Sciatic nerve (tissue), 2 donors: ENCODE measurements at regions not wholly inside any gene's neighbourhood (a gene's known extent, or its start where the extent isn't known, plus 50 kb on each side); places are given as distances from the start of the nearest gene placed in this dataset.

Source experiments
- ATAC-seq: fragments of 200-7000 bp; cut with Tn5 transposase; one replicate; pipeline ENCODE4 v1.9.1; 2020; ENCODE audit warnings: mild to moderate bottlenecking, moderate library complexity
- DNase-seq: peaks from one replicate; pipeline ENCODE4 v3.0.0-alpha.2; 2020; ENCODE audit warnings: low spot score
- intact Hi-C: fragments of 100-400 bp; cut with DNase I; formaldehyde crosslinking; loops from one replicate; pipeline ENCODE4 v1.14.2; 2022
- donor health status: DM: no; HTN: no; CAD: no.
- donor health status: DM: no; HTN: no; CAD: no.

GRCh38 chr12:42704340-42704739 is 114.8 kb upstream of the PRICKLE1 start:
- intact Hi-C loops = no loop called here

GRCh38 chr12:42701084-42701483 is 111.5 kb upstream of the PRICKLE1 start:
- ATAC-seq (no peak), DNase-seq (no peak)
- intact Hi-C loops = no loop called here

More at GRCh38 chr12:42704340-42704739, 114.8 kb upstream of the PRICKLE1 start:
- ATAC-seq (no peak), DNase-seq (no peak)

- intact Hi-C loops = no loop called here
- DNase-seq (no peak), ATAC-seq (peak; percentile 79)
These were observed 108.7 kb upstream of the PRICKLE1 start for GRCh38 chr12:42698213-42698612.

- intact Hi-C loops = no loop called here
- DNase-seq = peak; percentile 90
- ATAC-seq = peak; percentile 86
These were observed 107.0 kb upstream of the PRICKLE1 start for GRCh38 chr12:42696406-42697149.

GRCh38 chr12:42695490-42695995 is 106.0 kb upstream of the PRICKLE1 start:
- ATAC-seq (no peak), DNase-seq (no peak)
- intact Hi-C loops = no loop called here

- ATAC-seq = no peak
- intact Hi-C loops = no loop called here
- DNase-seq = no peak
These were observed 103.2 kb upstream of the PRICKLE1 start for GRCh38 chr12:42692749-42693148.

- peak; percentile 35 for ATAC-seq
- no peak for DNase-seq
- intact Hi-C loops = no loop called here
These were observed 102.5 kb upstream of the PRICKLE1 start for GRCh38 chr12:42691991-42692557.

GRCh38 chr12:42690264-42690663 is 100.7 kb upstream of the PRICKLE1 start:
- DNase-seq (no peak), ATAC-seq (no peak)
- intact Hi-C loops = no loop called here

GRCh38 chr12:42689699-42690098 is 100.2 kb upstream of the PRICKLE1 start:
- ATAC-seq (no peak), DNase-seq (no peak)
- intact Hi-C loops = no loop called here

GRCh38 chr12:42686514-42687172 is 97.1 kb upstream of the PRICKLE1 start:
- DNase-seq = no peak
- peak; percentile 14 for ATAC-seq
- intact Hi-C loops = no loop called here

GRCh38 chr12:42684802-42685071 is 95.2 kb upstream of the PRICKLE1 start:
- ATAC-seq (peak; percentile 20), DNase-seq (no peak)
- intact Hi-C loops = no loop called here

GRCh38 chr12:42683933-42684801 is 94.6 kb upstream of the PRICKLE1 start:
- DNase-seq = no peak
- intact Hi-C loops = no loop called here
- ATAC-seq = no peak

GRCh38 chr12:42683266-42683665 is 93.7 kb upstream of the PRICKLE1 start:
- ATAC-seq = no peak
- no peak for DNase-seq
- intact Hi-C loops = no loop called here

- ATAC-seq = no peak
- DNase-seq = no peak
- intact Hi-C loops = no loop called here
These were observed 89.9 kb upstream of the PRICKLE1 start for GRCh38 chr12:42679466-42679865.

- intact Hi-C loops = no loop called here
- ATAC-seq (no peak), DNase-seq (no peak)
These were observed 87.9 kb upstream of the PRICKLE1 start for GRCh38 chr12:42677461-42677860.

- ATAC-seq = peak; percentile 38
- no peak for DNase-seq
- intact Hi-C loops = no loop called here
These were observed 84.0 kb upstream of the PRICKLE1 start for GRCh38 chr12:42673535-42673934.

GRCh38 chr12:42670719-42671118 is 81.2 kb upstream of the PRICKLE1 start:
- intact Hi-C loops = no loop called here
- DNase-seq (no peak), ATAC-seq (no peak)

GRCh38 chr12:42669553-42669952 is 80.0 kb upstream of the PRICKLE1 start:
- no peak for ATAC-seq
- intact Hi-C loops = no loop called here
- DNase-seq = no peak

GRCh38 chr12:42666671-42667243 is 77.2 kb upstream of the PRICKLE1 start:
- ATAC-seq = no peak
- DNase-seq = no peak
- intact Hi-C loops = no loop called here
